HG02870 (cell line): ENCODE measurements at regions not wholly inside any gene's neighbourhood (a gene's known extent, or its start where the extent isn't known, plus 50 kb on each side); places are given as distances from the start of the nearest gene placed in this dataset.

Experiments
- ATAC-seq: cut with Tn5 transposase; IDR thresholded peaks from one replicate; pipeline ENCODE4 v1.9.1; 2021; ENCODE audit warnings: mild to moderate bottlenecking, moderate library complexity; ENCODE audit not compliant: unreplicated experiment

DNA sequence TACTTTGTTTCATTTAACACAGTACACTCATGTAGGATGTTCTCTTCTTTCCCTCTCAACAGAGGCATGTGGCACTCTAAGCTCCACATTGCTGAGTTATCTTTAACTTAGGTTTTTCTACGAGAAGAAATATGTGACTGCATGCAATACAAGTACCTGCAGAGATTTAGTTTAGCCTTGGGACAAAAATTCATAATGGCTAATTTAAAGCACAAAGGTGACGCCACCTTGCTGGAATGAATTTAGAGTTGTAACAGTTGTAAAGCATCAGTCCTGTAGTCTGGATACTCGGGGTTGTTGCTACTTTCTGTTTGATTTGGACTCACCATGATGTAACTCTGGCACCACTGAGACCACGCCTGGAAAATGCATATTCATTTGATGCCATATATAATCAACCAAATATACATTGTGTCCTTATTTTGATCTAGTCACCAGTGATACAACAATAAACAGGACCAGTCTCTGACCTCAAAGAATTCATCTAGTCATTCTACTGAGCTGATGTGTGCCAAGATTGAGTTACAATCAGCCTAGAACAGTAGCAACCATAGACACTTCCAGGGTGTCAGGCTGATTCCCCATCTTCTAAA is 451.0 kb upstream of the ZFP42 start:
- no peak for ATAC-seq

DNA sequence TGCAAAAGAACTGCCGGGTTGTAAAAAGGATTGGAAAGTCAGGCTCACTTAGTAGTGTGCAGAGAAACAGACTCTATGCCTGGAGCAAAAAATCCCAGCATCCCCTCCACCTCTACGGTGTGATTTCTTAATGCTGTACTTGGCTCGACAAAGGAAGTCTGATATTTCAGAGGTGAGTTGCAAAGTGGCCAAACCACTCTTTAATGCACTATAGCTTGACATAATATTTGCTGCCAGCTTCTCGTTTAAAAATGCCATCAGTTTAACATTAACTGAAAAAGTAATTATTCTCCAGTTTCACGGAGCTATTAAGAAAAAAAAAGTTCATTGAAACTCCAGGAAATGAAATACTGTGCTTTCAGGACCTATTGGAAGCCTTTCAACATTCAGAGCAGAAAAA is 448.3 kb upstream of the ZFP42 start:
- ATAC-seq, result no peak

DNA sequence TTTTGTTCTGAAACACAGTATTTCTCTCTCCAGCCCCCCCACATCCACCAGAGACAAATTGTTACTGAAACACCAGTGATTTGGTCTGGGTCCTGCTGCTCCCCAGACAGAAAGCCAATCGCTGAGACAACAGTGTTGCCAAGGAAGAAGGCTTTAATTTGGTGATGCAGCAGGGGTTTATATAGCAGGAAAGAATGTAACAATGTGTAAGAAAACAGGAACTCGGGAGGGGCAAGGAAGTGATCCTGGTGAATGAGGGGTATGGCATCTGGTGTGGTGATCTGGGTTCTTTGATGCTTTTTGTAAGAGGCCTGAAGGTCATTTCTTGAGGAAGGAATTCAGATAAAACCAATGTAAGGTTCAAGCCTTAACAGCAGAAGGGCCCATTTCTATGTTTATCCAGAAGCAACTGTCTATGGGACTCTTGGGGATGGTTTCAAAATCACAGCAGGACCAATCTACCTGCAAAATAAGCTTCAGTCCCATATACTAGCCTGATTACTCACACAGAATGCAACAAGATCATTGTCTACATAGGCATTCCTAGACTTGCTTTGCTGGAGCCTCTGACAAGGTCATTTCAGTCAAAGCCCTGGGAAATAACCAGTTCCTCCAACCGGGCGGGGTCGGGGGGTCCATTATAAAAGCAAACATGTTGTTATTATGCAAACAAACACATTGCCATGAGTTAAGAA is 445.2 kb upstream of the ZFP42 start:
- ATAC-seq, result no peak

DNA sequence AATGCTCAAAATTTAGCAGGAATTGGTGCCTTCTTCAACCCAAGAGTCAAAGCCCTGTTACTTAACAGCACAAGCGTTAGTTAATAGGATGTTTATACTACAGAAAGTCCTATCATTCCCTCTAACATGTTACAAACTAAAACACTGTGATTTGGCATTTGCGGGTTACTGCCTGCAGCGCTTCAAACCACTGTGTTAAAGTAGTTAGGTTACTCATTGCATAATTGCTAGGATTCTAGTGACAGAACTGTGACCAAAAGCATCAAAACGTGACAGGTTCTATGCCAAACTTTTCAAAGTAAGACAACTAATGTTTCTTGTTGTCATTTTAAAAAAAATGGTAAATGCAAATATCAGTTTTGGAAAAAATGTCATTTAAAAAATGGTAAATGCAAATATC is 442.8 kb upstream of the ZFP42 start:
- no peak for ATAC-seq

DNA sequence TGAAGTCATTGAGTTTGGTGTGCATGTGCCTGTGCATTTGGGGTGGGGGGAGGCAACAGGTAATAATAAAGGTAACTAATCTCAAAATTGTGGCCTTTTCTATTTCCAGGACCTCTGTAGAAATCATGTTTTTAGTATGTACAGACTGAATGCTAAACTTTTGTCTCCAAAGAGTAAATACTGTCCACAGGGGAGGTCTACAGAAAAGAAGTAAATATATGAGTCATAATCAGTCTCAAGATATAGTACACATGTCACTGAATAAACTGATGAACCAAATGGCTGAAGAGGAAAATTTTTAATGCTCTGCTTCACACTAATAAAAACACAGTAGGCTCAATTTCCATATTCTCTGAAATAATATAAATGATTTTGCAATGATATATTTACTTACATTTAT is 440.4 kb upstream of the ZFP42 start:
- no peak for ATAC-seq

DNA sequence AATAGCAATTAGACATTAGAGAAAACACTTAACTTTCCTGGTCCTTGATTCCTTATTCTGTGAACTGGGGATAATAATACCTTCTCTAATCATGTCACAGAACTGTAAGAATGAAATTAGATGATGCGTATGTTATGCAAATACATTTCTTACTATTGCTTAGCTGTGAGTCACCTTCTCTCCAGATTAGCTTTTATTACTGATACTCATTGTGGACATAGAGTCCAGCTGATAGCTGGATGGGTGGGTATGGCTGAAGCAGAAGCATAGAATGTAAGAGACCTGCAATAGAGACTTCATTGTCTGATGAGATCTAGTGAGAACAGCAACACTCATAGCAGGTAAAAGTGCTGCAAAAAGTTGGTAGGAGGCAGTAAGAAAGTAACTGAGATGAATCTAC is 437.2 kb upstream of the ZFP42 start:
- no peak for ATAC-seq

DNA sequence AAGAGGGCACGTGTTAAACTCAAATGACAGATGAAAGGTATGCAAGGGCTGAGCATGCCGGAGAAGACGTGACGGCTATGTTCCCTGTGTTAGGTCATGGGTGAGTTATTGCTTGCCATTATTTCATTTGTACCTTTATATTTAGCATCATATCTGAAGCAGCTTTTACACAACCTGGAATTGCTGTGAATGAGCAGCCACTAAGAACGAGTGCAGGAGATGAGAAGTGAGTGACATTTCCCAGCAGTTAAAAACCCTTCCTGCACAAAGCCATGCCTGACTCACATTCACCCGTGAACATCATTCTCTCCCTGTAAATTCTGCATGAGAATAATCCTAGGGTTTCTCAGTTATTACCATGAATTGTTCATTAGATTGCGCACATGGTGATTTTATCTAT is 433.2 kb upstream of the ZFP42 start:
- ATAC-seq, result no peak

DNA sequence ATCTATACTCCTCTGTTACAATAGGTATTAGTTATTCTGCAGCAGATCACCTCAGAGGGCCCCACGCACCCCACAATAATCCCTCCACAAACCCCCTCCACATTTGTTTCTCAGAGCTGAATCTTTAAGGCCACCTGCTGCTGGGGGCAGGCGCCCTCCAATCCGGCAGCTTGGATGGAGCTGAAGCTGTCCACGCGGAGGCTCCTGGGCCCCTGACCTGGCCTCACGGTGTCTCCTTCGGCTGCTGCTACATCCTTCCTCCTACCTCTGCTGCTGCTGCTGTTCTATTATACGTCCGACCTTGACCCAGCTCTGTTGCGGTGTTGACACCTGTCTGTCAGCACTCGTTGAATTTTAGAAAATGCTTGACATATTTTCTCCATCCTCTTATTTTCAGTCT is 430.2 kb upstream of the ZFP42 start:
- ATAC-seq, result no peak

DNA sequence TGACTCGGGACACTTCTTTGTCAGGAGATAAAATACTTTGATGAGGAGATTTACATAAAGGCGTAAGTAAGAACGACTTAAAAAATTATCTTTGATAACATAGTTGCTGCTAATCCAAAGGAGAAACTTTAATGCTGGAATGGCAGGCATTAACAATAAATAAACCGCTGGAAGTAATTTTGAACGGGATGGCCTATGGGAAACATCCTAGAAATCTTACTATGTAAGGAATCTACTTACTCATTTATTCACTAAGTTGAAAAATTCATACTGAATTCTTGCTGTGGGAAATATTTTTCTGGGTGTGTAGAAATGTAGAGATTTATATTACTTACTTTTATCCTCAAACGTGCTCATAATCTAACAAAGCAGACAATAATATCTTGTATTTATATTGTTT is 425.7 kb upstream of the ZFP42 start:
- no peak for ATAC-seq

DNA sequence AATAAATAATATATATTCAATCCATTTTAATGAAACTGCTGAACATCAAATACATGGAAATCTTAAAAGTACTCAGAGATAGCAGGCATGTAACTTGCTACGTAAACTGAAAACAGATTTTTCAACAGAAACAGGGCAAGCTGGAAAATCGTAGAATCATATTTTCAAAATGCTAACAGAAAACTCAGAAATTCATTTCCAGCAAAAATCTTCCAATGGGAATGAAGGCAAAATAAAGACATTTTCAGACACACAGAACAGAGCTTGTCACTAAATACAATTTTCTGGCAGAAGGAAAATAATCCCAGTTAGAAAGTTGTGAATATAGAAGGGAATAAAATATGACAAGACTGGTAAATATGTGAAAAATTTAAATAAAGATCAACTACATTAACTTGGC is 419.9 kb upstream of the ZFP42 start:
- no peak for ATAC-seq

DNA sequence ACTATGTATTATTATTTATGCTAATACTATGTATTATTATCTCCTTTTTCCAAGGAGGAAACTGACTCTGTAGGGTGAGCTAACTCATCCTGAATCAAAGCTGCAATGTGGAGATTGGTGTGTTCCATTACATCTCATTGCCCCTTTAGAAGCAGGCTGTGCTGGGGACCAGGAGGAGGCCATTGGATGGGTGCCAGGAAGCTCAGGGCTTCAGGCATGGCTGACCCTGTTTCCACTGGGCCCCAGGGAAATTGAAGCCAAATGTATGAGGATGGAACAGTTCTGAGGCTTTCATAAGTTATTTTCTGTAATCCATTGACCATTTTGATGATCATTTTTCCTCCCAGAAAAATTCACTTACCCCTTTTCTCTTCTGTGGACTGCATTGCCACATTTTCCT is 418.8 kb upstream of the ZFP42 start:
- ATAC-seq, result no peak

DNA sequence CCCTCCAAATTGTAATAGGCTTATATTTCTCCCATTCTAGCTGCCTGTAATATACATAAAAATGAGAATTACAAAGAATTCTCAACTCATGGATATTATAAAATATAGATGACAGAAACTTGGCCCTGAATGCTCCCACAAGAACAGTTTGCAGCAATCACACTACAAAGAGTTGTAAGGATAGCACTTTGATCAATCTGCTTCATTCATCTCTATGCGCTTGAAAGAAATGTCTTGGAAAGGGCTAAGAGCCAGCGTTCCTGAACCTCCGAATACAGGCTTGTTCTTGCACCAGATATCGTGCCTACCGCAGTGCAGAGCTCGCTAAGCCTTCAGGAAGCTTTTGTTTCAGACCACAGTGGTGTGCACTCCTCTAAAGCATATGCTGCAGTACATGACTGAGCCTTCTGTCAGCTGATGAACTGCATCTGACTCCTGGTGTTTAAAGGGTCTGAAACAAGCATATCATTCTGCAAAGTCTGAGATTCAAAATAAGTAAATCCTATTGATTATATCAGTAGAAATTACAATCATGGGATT is 417.6 kb upstream of the ZFP42 start:
- ATAC-seq, result no peak

DNA sequence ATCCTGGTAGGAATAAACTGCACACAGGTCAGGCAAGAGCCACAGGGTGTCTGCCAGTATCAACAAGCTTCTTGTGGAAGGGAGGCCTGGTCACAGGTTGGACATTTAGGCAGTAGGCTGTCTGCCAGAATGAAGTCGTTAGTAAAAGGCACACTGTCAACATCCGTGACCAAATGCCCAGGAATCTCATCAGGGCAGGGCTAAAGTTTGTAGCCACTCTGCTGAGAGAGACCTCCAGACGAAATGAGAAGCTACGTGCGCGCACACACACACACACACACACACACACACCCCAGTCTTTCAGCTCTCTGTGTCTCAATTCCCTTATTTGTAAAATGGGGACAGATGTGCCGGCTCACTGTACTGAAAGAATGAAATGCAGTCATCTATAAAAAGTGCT is 408.7 kb upstream of the ZFP42 start:
- ATAC-seq, result no peak

DNA sequence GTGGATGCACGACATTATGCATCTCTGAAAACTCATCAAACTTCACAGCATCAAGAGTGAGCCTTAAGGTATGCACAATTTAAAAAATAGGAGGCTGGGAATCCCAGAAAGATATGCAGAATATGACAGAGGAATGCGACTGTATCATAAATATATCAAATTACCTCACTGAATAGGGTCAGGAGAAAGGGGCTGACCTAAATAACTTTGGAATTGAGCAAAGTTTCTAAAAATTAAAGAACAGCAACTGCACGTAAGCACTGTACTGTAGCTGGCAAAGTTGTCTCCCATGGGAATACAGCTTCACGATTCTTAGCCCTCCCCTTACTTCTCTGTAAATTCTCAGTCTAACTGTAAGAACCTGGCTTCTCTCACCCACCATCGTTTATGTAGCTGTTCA is 397.4 kb upstream of the ZFP42 start:
- no peak for ATAC-seq

DNA sequence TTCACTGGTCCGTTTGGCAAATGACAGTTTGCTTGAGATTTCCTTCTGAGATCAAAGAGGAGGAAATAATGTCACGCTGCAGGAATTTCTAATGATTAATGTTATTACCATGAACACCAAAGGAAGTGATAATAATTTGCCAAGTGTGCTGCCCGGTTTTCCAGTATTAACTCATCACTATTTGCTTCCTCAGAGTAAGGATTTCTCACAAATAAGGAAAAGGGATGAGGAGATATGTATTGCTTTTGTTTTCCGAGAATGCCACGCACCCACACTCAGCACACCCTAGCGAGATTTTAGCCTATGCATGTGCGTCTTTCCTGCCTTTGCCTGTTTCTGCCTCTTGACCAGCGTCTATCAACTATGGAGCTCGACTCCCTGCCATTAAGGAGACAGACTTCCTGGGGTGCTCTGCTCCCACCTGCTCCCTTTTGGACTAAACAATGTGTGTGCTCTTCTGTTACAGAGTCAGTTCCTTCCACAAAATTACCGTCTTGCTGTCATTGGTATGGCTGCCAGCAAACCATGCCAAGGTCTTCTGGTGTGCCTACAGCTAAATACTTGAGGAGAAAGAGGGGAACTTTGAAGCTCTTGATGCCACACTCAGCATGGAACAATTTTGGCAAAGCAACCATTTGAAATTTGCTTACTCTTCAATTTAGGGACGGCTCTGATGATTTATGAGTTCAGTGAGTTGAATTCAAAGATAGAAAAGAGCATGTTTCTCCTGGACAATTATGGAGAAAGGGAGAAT is 393.1 kb upstream of the ZFP42 start:
- ATAC-seq, result no peak

DNA sequence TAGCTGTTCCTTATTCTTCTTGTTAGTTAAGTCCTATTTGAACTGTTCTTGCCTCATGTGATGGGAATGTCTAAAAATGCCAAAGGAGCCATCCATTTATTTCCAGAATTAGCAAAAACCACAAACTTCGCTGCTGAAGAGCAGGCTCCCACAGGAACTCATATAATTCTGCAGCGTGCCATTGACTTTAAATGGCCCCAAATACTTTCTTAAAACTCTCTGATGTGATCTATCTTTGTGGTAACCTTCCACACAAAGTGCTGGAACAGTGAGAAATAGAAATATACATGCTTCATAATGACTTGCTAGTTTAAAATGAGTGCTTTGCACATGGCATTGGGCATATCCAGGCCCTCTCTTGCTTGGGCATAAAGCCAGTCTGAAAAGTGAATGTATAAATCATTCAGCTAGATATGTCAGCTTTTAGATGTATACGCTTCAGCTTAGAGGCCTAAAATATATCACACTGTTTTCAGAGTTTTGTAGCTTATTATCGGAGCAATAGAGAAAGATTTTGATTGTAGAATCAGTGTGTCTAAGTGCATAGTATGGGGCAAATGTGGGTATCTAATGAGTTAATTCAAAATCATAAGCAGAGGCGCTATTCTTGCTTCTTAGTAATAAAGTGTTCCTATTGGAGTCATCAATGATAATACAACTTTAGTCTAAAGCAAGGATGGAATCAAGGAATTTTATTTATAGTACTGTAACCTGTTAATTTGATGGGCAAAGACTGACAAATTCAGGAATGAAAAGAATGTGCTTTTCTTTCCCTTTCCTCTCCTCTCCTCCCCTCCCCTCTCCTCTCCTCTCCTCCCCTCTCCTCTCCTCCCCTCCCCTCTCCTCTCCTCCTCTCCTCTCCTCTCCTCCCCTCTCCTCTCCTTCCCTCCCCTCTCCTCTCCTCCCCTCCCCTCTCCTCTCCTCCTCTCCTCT is 392.2 kb upstream of the ZFP42 start:
- ATAC-seq, result no peak

DNA sequence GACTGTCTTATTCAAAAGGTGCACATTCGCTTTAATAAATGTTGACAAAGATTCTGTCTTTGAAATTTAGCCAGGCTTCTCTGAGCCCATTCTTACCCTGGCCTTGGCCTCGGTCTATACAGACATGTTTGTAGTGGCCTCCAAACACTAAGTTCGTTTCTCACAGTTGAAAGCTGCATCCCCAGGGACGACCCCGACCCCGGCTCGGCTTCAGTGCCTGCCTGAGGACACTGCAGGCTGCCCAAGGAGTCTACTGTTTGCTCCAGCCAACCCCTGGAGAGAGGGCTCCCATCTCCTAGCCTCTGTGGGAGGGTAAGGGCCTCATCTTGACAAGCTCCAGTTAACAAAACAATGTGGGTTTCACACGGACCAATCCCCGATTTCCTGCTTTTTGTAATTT is 390.6 kb upstream of the ZFP42 start:
- no peak for ATAC-seq

DNA sequence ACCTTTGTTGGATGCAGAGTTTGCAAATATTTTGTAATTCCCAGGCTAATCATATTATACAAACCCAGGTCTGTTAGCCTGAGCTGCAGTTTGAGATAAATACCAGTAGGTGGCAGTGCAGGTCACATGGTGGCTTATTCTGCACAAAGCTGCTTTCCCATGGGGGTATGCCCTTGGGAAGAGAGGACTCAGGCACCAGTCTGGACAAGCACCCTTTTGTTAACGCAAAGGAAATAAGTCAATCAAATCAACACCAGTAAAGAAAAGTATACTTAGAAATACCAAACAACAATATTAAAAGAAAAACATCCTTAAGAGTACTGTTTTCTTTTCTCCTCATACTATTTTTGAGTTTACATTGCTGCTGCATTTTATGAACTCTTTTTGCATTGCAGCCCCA is 389.0 kb upstream of the ZFP42 start:
- peak; percentile 79 for ATAC-seq

DNA sequence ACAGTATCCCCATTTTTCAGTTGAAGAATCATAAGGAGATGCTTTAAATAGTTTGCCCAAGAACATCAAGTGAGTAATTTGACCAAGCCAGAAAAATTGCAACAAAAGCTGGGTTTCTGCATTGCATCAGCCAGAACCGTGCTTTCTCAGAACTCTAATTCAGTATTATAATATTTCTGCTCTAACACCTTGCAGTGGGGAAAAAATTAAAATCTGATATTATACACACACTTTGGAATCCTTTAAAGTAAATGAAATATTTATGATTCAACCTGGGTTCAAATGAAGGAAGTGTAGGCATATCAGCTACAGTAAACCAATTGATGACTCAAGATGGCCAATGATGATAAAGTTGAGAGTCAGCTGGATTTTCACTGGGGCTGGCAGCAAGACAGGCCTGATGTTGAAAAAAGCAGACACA is 387.6 kb upstream of the ZFP42 start:
- no peak for ATAC-seq

DNA sequence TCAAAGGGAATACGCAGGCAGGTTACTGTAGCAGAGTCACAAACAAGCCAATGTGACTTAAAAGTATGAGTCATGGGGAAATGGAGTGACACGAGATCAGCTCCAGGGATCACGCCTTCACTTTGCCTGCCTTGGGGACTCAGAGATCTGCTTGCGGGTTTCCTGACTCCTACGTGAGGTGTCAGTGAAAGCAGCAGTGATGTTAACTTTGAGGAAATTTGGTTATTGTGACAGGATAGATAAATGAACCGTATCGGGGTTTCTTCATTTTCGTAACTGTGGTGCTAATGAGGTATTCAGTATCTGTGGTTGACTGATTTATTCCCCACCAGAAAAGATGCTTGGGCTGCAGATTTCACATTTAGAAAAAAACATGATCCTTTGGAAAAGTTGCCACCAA is 383.3 kb upstream of the ZFP42 start:
- no peak for ATAC-seq
